ENCODE measurements at regions not wholly inside any gene's neighbourhood (a gene's known extent, or its start where the extent isn't known, plus 50 kb on each side); places are given as distances from the start of the nearest gene placed in this dataset.

- H3K27ac ChIP-seq = no peak overlapping the region
- TF ChIP-seq CTCF (conservative IDR thresholded peaks at IDR 0.05) = no peak
Observed at GRCh38 chr2:122000556-122001340, 245.3 kb downstream of the TSN start.

GRCh38 chr2:122001441-122001874 lies 246.0 kb downstream of the TSN start:
- no peak overlapping the region for H3K27ac ChIP-seq

GRCh38 chr2:122003196-122003940 lies 247.9 kb downstream of the TSN start:
- TF ChIP-seq CTCF (conservative IDR thresholded peaks at IDR 0.05) = no peak
- no peak overlapping the region for H3K27ac ChIP-seq

More at GRCh38 chr2:122001441-122001874, 246.0 kb downstream of the TSN start:
- TF ChIP-seq CTCF (conservative IDR thresholded peaks at IDR 0.05) = no peak

GRCh38 chr2:122007126-122007525 lies 251.7 kb downstream of the TSN start:
- no peak overlapping the region for H3K27ac ChIP-seq
- no peak for TF ChIP-seq CTCF (conservative IDR thresholded peaks at IDR 0.05)

- no peak overlapping the region for H3K27ac ChIP-seq
- no peak for TF ChIP-seq CTCF (conservative IDR thresholded peaks at IDR 0.05)
Observed at GRCh38 chr2:122007577-122007976, 252.1 kb downstream of the TSN start.

GRCh38 chr2:122009561-122009960 lies 254.1 kb downstream of the TSN start:
- no peak for TF ChIP-seq CTCF (conservative IDR thresholded peaks at IDR 0.05)
- no peak overlapping the region for H3K27ac ChIP-seq

- no peak overlapping the region for H3K27ac ChIP-seq
- no peak for TF ChIP-seq CTCF (conservative IDR thresholded peaks at IDR 0.05)
Observed at GRCh38 chr2:122011493-122012270, 256.2 kb downstream of the TSN start.

All from VCaP (cell line).